ENCODE measurements at regions not wholly inside any gene's neighbourhood (a gene's known extent, or its start where the extent isn't known, plus 50 kb on each side); places are given as distances from the start of the nearest gene placed in this dataset.
"Not testable (repeated sequence)": the region's sequence is repeated elsewhere in the genome, so short reads cannot be mapped to it uniquely, and the experiment has no call there.

GRCh38 chr6:938916-939315 lies 246.0 kb upstream of the EXOC2 start:
- DNase-seq (ENCODE audit: low spot score in 2 of 2) = no peak
- Histone ChIP-seq H3K4me3 (no peak overlapping the region), H3K36me3 (no peaks in the 10 kb centered on the region), H3K4me1 (no peaks in the 10 kb centered on the region), H3K27me3 (no peaks in the 10 kb centered on the region), H3K9me3 (peaks cover 0 to 4% (median 0%) of the 10 kb centered on the region in 4 donors), H3K27ac (no peak overlapping the region)
- WGBS, 2 donors = 54 to 57% methylated on average over 7 of the region's 7 CpGs
- TF ChIP-seq POLR2A (IDR thresholded peaks at IDR 0.05) (no peak), CTCF (IDR thresholded peaks at IDR 0.05) (no peak), EP300 (IDR thresholded peaks at IDR 0.05) (no peak)

GRCh38 chr6:938271-938905 lies 245.4 kb upstream of the EXOC2 start:
- Histone ChIP-seq H3K9me3 (no peaks in the 10 kb centered on the region), H3K4me1 (no peaks in the 10 kb centered on the region), H3K4me3 (no peak overlapping the region), H3K27me3 (no peaks in the 10 kb centered on the region), H3K27ac (no peak overlapping the region), H3K36me3 (no peaks in the 10 kb centered on the region)
- TF ChIP-seq CTCF (IDR thresholded peaks at IDR 0.05) = no peak
- no peak for TF ChIP-seq POLR2A (IDR thresholded peaks at IDR 0.05)
- TF ChIP-seq EP300 (IDR thresholded peaks at IDR 0.05) = no peak
- no peak for DNase-seq (ENCODE audit: low spot score in 2 of 2)
- 88 to 89% methylated on average over 16 of the region's 16 CpGs for WGBS, 2 donors

- peaks cover 0 to 4% (median 0%) of the 10 kb centered on the region in 4 donors for H3K9me3 ChIP-seq
- DNase-seq (ENCODE audit: low spot score in 2 of 2) = no peak
- H3K27ac ChIP-seq = no peak overlapping the region
- H3K36me3 ChIP-seq = no peaks in the 10 kb centered on the region
- TF ChIP-seq EP300 (IDR thresholded peaks at IDR 0.05) (no peak), POLR2A (IDR thresholded peaks at IDR 0.05) (no peak), CTCF (IDR thresholded peaks at IDR 0.05) (no peak)
- WGBS, 2 donors = 66% methylated on average over 8 of the region's 8 CpGs
- no peak overlapping the region for H3K4me3 ChIP-seq
- H3K4me1 ChIP-seq = no peaks in the 10 kb centered on the region
- no peaks in the 10 kb centered on the region for H3K27me3 ChIP-seq
Measured at GRCh38 chr6:935582-935981, 242.6 kb upstream of the EXOC2 start.

GRCh38 chr6:934686-935085 lies 241.7 kb upstream of the EXOC2 start:
- TF ChIP-seq EP300 (IDR thresholded peaks at IDR 0.05) (no peak), CTCF (IDR thresholded peaks at IDR 0.05) (no peak), POLR2A (IDR thresholded peaks at IDR 0.05) (no peak)
- no peak for DNase-seq (ENCODE audit: low spot score in 2 of 2)
- H3K4me3 ChIP-seq = no peak overlapping the region
- H3K27ac ChIP-seq = no peak overlapping the region
- no peaks in the 10 kb centered on the region for H3K36me3 ChIP-seq
- H3K4me1 ChIP-seq = no peaks in the 10 kb centered on the region
- 84 to 93% methylated on average over 3 of the region's 3 CpGs for WGBS, 2 donors
- H3K9me3 ChIP-seq = peaks cover 0 to 4% (median 0%) of the 10 kb centered on the region in 4 donors
- no peaks in the 10 kb centered on the region for H3K27me3 ChIP-seq

- not testable (repeated sequence) for H3K27ac ChIP-seq; H3K27me3 ChIP-seq; H3K36me3 ChIP-seq; H3K4me3 ChIP-seq; H3K4me1 ChIP-seq; H3K9me3 ChIP-seq; DNase-seq (ENCODE audit: low spot score in 2 of 2)
- WGBS, 2 donors = 87 to 91% methylated on average over 4 of the region's 4 CpGs
Measured at GRCh38 chr6:931919-932318, 239.0 kb upstream of the EXOC2 start.

- TF ChIP-seq POLR2A (IDR thresholded peaks at IDR 0.05) (no peak), EP300 (IDR thresholded peaks at IDR 0.05) (no peak), CTCF (IDR thresholded peaks at IDR 0.05) (no peak)
- 89 to 95% methylated on average over 10 of the region's 11 CpGs for WGBS, 2 donors
- no peaks in the 10 kb centered on the region for H3K36me3 ChIP-seq
- H3K4me3 ChIP-seq = no peak overlapping the region
- no peak overlapping the region for H3K27ac ChIP-seq
- no peaks in the 10 kb centered on the region for H3K27me3 ChIP-seq
- peaks cover 0 to 10% (median 0%) of the 10 kb centered on the region in 4 donors for H3K9me3 ChIP-seq
- no peak for DNase-seq (ENCODE audit: low spot score in 2 of 2)
- H3K4me1 ChIP-seq = no peaks in the 10 kb centered on the region
Measured at GRCh38 chr6:927157-927556, 234.2 kb upstream of the EXOC2 start.

Data from tibial nerve (tissue), 4 donors.